Left renal cortex interstitium (tissue), 4 donors: ENCODE measurements at regions not wholly inside any gene's neighbourhood (a gene's known extent, or its start where the extent isn't known, plus 50 kb on each side); places are given as distances from the start of the nearest gene placed in this dataset.
"Not testable (repeated sequence)": the region's sequence is repeated elsewhere in the genome, so short reads cannot be mapped to it uniquely, and the experiment has no call there.

ENCODE experiments used
- DNase-seq, 4 donors: peaks; one replicate each; pipeline ENCODE4 v3.0.0-alpha.2; 2013; ENCODE audit warnings: low read depth in 4 of 4, low spot score in 2 of 4, missing footprints in 1 of 4

- no peak for DNase-seq
Measured at GRCh38 chr1:184858288-184858687, 103.6 kb upstream of the EDEM3 start.

GRCh38 chr1:184854496-184855140 lies 100.0 kb upstream of the EDEM3 start:
- no peak for DNase-seq

GRCh38 chr1:184854036-184854435 lies 99.4 kb upstream of the EDEM3 start:
- no peak for DNase-seq

DNA sequence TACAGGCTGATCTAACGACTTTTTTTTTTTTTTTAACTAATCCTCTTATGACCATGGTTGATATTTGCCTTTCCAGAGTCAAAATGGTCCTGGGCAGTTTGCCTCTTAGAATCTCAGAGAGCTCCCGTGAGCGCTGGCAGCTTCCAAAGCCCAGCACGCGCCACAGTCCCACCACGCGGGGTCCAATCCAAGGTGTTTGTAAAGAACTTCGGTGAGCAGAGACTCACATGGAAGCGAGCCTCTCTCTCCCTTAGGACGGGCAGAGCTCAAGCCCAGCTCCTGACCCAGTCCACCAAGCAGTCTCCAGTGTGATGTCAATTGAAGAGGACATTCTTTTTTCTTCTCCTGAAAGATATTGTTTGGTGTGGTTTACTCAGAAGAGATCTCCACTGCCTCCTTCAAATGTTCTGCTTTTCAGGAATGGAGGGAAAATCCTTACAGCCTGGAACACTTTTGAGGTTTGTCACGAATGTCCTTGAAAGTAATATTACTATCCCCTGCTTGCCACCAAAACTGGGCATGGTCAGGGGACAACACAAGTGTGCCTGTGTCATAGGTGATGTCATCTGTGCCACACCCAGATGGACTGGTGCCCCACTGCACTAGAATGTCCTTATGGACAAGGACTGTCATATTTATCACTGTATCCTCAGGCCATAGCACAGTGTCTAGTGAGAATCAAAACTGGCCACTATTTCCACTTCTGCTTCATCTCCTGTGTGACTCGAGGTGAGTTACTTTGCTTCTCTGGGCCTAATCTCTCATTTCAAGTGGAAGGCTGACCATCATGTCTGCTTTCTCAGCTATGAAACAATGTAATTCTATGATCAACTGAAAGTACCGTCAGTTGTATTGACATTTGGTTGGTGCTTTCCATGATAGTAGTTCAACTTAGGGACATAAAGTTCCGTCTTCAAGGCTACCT lies 97.4 kb upstream of the EDEM3 start:
- DNase-seq, result no peak

DNA sequence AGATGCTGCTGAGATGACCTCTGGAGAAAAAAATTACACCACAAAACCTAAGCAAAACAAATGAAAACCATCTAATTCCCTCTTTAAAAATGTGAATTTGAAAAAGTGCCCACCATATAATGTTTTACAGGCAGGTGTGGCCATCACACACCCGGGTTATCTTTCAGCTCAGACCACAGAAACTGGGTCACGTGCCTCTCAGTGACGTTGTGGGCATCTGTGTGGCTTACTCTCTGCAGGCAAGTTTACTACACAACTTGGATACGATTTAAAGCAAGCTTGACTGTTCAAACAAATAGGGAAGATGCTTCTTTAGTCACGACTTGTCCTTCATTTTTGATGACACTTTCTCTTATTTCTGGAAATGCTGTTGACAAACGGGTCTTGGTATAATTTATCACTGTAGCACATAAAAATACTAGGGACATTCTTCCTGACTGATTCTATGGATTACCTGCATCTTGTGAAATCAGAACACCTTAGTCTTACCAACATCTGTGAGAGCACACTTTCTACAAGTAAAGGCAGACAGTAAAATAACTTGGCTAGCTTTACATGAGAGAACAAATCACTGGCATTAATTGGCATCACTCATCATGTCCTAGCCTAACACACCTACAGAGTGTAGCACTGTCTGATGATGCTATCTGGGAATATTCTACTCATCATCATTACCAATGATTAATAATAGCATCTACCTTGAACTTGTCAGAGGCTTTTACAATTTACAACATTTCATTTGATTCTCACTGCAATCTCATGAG lies 89.3 kb upstream of the EDEM3 start:
- no peak for DNase-seq

GRCh38 chr1:184840596-184840995 lies 85.9 kb upstream of the EDEM3 start:
- no peak for DNase-seq

- DNase-seq, result peak in 2 of 4 donors; percentile 29 to 46
Measured at GRCh38 chr1:184838504-184838951, 83.9 kb upstream of the EDEM3 start.

- DNase-seq, result no peak
Measured at GRCh38 chr1:184836934-184837895, 82.6 kb upstream of the EDEM3 start.

- DNase-seq, result no peak
Measured at GRCh38 chr1:184836141-184836540, 81.5 kb upstream of the EDEM3 start.

- not testable (repeated sequence) for DNase-seq
Measured at GRCh38 chr1:184833994-184834393, 79.3 kb upstream of the EDEM3 start.

DNA sequence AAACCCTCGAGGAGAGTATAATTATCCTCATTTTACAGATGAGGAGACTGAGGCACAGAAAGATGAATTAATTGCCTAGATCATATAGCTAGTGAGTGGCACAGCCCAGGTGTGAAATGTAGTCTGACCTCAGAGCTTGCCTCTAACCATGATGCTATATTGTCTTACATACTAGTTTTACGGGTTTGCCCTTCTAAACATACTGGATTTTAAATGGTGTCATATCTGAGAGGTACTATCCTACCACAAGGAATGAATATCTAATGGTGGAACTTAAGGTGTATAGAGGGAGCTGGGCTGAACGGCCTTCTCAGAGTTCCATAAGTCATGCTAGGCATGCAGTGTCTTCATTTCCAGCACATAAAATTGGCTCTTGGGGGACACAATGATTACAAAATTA lies 77.9 kb upstream of the EDEM3 start:
- DNase-seq, result no peak

DNA sequence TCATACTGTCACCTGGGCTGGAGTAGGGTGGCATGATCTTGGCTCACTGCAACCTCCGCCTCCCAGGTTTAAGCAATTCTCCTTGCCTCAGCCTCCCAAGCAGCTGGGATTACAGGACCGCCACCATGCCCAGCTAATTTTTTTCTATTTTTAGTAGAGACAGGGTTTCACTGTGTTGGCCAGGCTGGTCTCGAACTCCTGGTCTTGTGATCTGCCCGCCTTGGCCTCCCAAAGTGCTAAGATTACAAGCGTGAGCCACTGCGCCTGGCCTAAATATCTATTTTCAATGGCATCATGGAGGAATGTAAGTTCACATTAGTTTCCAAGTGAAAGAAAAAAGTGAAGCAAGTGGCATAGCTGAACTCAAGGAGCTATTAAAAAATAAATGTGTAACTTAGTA lies 74.8 kb upstream of the EDEM3 start:
- DNase-seq, result not testable (repeated sequence)

GRCh38 chr1:184828369-184828717 lies 73.7 kb upstream of the EDEM3 start:
- DNase-seq, result no peak

DNA sequence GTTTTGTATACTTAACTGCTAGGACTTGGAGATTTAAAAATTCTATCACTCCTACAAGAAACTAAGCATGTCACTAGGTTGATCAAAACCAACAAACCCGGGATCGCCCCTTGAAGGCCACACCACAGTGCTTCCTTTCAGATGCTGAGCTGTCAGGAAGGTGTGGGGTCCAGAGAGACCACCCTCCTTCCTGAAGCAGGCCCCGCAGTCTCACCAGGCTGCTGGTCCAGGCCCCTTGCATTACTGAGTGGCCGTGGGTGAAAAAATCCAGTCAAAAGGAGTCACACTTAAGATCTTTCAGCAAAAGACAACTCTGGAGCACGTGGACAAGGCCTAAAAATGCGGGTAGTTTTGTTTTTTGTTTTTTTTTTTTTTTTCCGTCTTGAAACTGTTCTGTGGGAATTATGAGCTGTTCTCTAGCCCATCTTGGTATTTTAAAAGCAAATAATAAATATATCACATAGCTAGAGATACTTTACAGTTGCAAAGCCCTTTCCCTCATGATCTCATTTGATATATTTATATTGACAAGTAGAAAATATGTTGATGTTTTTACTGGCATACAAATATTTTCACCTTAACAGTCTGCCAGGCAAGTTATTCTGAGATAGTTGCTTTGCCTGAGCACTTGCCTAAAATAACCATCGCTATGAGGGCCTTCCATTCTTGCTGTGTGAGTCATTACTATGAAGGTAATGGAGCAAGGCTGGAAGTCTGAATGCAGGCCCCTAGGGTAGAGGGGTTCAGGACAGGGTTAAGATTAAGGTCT lies 73.1 kb upstream of the EDEM3 start:
- DNase-seq, result no peak

DNA sequence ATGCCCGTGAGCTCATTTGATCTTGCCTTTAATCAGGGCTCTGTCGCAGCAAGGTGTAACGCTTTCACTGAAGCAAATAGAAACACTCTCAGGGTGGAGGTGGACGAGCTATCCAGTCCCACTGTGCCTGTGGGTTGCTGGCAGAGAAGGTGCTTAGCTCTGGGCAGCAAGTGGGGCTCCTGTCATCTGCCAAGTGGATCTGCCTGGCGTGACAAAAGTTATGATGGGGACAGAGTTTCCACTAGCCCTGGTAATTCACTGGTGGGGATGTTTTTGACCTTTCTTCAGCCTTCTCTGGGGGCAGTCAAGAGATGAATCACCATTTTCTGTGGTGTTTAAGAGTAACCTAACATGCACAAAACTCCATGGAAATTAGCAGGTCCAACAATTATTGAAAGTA lies 71.3 kb upstream of the EDEM3 start:
- no peak for DNase-seq

DNA sequence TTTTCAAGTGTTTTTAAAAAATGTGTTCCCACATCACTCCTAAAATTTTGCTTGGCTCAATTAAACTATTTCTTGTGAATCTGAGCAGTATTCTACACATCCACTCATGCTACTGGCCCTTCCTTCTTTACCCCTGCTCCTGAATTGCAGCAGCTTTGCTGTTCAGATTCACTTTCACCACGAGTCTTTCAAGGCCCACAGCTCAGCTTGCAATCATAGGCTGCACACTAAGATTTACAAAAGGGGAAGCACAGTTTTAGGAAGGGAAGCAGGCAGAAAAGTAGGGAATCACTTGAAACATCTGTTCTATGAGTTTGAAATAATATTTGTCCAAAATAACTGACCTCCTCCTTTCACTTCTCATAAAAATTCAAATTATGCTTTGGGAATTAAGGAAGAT lies 70.9 kb upstream of the EDEM3 start:
- DNase-seq, result no peak

GRCh38 chr1:184824691-184825323 lies 70.1 kb upstream of the EDEM3 start:
- DNase-seq, result no peak

DNA sequence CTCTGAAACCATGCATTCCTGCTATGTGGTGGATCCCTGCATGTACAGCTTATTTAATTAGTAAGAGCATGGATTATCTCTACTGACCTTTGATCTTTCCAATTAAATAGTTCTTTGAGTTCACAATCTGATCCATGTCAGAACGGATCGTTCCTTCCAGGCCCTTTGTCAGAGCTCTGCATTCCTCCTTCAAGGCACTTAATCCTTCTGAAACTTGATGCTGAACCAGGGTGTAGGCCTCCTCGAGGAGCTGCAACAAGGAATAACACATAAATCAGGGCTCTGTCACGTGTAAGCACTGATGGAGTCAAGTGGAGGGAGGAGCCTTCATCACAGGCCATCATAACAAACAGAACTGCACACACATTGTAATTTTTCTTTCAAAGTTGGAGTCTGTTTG lies 68.4 kb upstream of the EDEM3 start:
- peak in 1 of 4 donors; percentile 32 for DNase-seq

DNA sequence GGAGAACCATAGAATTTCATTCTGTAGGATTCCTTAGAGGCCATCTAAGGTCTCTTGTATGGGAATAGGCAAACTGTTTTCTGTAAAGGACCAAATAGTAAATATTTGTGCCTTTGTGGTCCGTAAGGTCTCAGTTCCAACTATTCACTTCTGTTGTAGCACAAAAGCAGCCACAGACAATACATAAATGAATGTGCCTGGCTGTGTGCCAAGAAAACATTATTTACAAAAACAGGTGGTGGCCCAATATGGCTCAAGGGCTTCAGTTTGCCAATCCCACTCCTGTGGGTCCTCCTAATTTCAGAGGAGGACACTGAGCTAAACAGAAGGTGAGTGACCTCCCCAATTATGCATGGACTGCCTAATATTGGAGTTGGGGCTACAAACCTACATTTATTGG lies 67.6 kb upstream of the EDEM3 start:
- DNase-seq, result no peak
